Neural cell (in vitro differentiated cells): ENCODE measurements at regions not wholly inside any gene's neighbourhood (a gene's known extent, or its start where the extent isn't known, plus 50 kb on each side); places are given as distances from the start of the nearest gene placed in this dataset.

ENCODE experiments used
- TAF1 ChIP-seq: IDR thresholded peaks from 2 replicates; pipeline ENCODE4 v1.6.1; 2012; ENCODE audit warnings: low read depth
- TF ChIP-seq, protein P1 (sequence below): fragments of 450-650 bp; IDR thresholded peaks from 2 replicates; pipeline ENCODE4 v1.5.1; 2014; ENCODE audit warnings: antibody characterized with exemption, mild to moderate bottlenecking, moderate library complexity; ENCODE audit not compliant: poor library complexity, severe bottlenecking

- TF ChIP-seq, protein P1, sequence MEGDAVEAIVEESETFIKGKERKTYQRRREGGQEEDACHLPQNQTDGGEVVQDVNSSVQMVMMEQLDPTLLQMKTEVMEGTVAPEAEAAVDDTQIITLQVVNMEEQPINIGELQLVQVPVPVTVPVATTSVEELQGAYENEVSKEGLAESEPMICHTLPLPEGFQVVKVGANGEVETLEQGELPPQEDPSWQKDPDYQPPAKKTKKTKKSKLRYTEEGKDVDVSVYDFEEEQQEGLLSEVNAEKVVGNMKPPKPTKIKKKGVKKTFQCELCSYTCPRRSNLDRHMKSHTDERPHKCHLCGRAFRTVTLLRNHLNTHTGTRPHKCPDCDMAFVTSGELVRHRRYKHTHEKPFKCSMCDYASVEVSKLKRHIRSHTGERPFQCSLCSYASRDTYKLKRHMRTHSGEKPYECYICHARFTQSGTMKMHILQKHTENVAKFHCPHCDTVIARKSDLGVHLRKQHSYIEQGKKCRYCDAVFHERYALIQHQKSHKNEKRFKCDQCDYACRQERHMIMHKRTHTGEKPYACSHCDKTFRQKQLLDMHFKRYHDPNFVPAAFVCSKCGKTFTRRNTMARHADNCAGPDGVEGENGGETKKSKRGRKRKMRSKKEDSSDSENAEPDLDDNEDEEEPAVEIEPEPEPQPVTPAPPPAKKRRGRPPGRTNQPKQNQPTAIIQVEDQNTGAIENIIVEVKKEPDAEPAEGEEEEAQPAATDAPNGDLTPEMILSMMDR: no peak
- TF ChIP-seq TAF1: no peak
These were observed 114.8 kb downstream of the MAB21L3 start for GRCh38 chr1:116226017-116226416.
